ENCODE measurements at regions not wholly inside any gene's neighbourhood (a gene's known extent, or its start where the extent isn't known, plus 50 kb on each side); places are given as distances from the start of the nearest gene placed in this dataset.

- no peaks in the 10 kb centered on the region for H3K9me3 ChIP-seq
- no peak for ATAC-seq (ENCODE audit: insufficient number of reproducible peaks, low FRiP score, low read depth)
- no peak for DNase-seq (ENCODE audit: low spot score)
- peaks cover 5 to 17% of the 10 kb centered on the region in 2 donors for H3K4me1 ChIP-seq (ENCODE audit: control insufficient read depth in 1 of 2, low read depth in 2 of 2)
- TF ChIP-seq, protein P1, sequence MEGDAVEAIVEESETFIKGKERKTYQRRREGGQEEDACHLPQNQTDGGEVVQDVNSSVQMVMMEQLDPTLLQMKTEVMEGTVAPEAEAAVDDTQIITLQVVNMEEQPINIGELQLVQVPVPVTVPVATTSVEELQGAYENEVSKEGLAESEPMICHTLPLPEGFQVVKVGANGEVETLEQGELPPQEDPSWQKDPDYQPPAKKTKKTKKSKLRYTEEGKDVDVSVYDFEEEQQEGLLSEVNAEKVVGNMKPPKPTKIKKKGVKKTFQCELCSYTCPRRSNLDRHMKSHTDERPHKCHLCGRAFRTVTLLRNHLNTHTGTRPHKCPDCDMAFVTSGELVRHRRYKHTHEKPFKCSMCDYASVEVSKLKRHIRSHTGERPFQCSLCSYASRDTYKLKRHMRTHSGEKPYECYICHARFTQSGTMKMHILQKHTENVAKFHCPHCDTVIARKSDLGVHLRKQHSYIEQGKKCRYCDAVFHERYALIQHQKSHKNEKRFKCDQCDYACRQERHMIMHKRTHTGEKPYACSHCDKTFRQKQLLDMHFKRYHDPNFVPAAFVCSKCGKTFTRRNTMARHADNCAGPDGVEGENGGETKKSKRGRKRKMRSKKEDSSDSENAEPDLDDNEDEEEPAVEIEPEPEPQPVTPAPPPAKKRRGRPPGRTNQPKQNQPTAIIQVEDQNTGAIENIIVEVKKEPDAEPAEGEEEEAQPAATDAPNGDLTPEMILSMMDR (IDR thresholded peaks at IDR 0.05), result no peak
- no peaks in the 10 kb centered on the region for H3K27me3 ChIP-seq (replicated peaks; ENCODE audit: insufficient read depth)
- H3K36me3 ChIP-seq, result no peaks in the 10 kb centered on the region
- H3K27ac ChIP-seq, result no peak overlapping the region
- no peak overlapping the region for H3K4me3 ChIP-seq
These were observed 164.3 kb downstream of the KTN1 start for GRCh38 chr14:55744321-55744720.

GRCh38 chr14:55745906-55746305, 165.9 kb downstream of the KTN1 start:
- no peak overlapping the region for H3K4me3 ChIP-seq
- peaks cover 0 to 1% of the 10 kb centered on the region in 2 donors for H3K4me1 ChIP-seq (ENCODE audit: control insufficient read depth in 1 of 2, low read depth in 2 of 2)
- no peak for ATAC-seq (ENCODE audit: insufficient number of reproducible peaks, low FRiP score, low read depth)
- DNase-seq (ENCODE audit: low spot score), result no peak
- no peak overlapping the region for H3K27ac ChIP-seq
- TF ChIP-seq, protein P1 (IDR thresholded peaks at IDR 0.05), result no peak
- H3K36me3 ChIP-seq, result no peaks in the 10 kb centered on the region
- H3K9me3 ChIP-seq, result no peaks in the 10 kb centered on the region
- no peaks in the 10 kb centered on the region for H3K27me3 ChIP-seq (replicated peaks; ENCODE audit: insufficient read depth)

DNA sequence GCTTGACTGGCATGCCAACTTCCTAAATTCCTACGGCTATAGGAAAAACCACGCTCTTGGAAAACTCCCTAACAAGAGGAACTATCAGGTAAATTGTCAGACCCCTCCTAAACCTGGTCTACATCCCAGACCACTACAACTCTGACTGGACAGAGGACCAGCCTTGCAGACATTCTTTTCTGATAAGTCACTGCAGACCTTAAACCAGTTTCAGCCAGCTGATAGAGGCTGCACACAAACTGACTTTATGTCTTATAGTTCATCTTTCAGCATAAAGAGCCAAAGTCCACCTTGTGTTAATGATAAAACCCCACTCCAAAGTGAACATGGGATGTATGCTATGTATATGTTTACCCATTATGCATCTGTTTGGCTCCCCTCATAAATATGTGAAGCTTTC, 166.6 kb downstream of the KTN1 start:
- DNase-seq (ENCODE audit: low spot score), result no peak
- Histone ChIP-seq H3K9me3 (no peaks in the 10 kb centered on the region), H3K4me1 (ENCODE audit: control insufficient read depth in 1 of 2, low read depth in 2 of 2) (no peaks in the 10 kb centered on the region), H3K27ac (no peak overlapping the region), H3K36me3 (no peaks in the 10 kb centered on the region), H3K4me3 (no peak overlapping the region), H3K27me3 (replicated peaks; ENCODE audit: insufficient read depth) (no peaks in the 10 kb centered on the region)
- no peak for ATAC-seq (ENCODE audit: insufficient number of reproducible peaks, low FRiP score, low read depth)
- TF ChIP-seq, protein P1 (IDR thresholded peaks at IDR 0.05), result no peak

GRCh38 chr14:55747186-55747585, 167.2 kb downstream of the KTN1 start:
- ATAC-seq (ENCODE audit: insufficient number of reproducible peaks, low FRiP score, low read depth), result no peak

GRCh38 chr14:55749201-55749812, 169.3 kb downstream of the KTN1 start:
- Histone ChIP-seq H3K4me1 (ENCODE audit: control insufficient read depth in 1 of 2, low read depth in 2 of 2) (peaks cover 0 to 3% of the 10 kb centered on the region in 2 donors), H3K9me3 (no peaks in the 10 kb centered on the region), H3K27me3 (replicated peaks; ENCODE audit: insufficient read depth) (no peaks in the 10 kb centered on the region), H3K36me3 (no peaks in the 10 kb centered on the region), H3K27ac (no peak overlapping the region), H3K4me3 (no peak overlapping the region)
- TF ChIP-seq, protein P1 (IDR thresholded peaks at IDR 0.05), result no peak
- DNase-seq (ENCODE audit: low spot score) (no peak), ATAC-seq (ENCODE audit: insufficient number of reproducible peaks, low FRiP score, low read depth) (no peak)

More at GRCh38 chr14:55747186-55747585, 167.2 kb downstream of the KTN1 start:
- no peak for DNase-seq (ENCODE audit: low spot score)
- Histone ChIP-seq H3K9me3 (no peaks in the 10 kb centered on the region), H3K27ac (no peak overlapping the region), H3K36me3 (no peaks in the 10 kb centered on the region), H3K27me3 (replicated peaks; ENCODE audit: insufficient read depth) (no peaks in the 10 kb centered on the region), H3K4me3 (no peak overlapping the region), H3K4me1 (ENCODE audit: control insufficient read depth in 1 of 2, low read depth in 2 of 2) (no peaks in the 10 kb centered on the region)
- TF ChIP-seq, protein P1 (IDR thresholded peaks at IDR 0.05), result no peak
